IPS DF 6.9 (cell line): ENCODE measurements at regions not wholly inside any gene's neighbourhood (a gene's known extent, or its start where the extent isn't known, plus 50 kb on each side); places are given as distances from the start of the nearest gene placed in this dataset.

Source experiments
- DNase-seq: peaks from one replicate; pipeline ENCODE4 v3.0.0-alpha.2; 2013; ENCODE audit warnings: low read depth, low spot score
- H3K27ac ChIP-seq: one replicate; pipeline ENCODE4 v1.5.1; 2013; ENCODE audit warnings: low read length, control low read depth
- H3K27me3 ChIP-seq: 2 replicates; pipeline ENCODE4 v1.6.1; 2013; ENCODE audit warnings: mild to moderate bottlenecking, low read length; ENCODE audit not compliant: control insufficient read depth, insufficient read depth
- H3K36me3 ChIP-seq: 2 replicates; pipeline ENCODE4 v1.6.1; 2013; ENCODE audit warnings: low read length; ENCODE audit not compliant: control insufficient read depth, insufficient read depth
- H3K4me1 ChIP-seq: 2 replicates; pipeline ENCODE4 v1.6.1; 2013; ENCODE audit warnings: low read length; ENCODE audit not compliant: control insufficient read depth, insufficient read depth
- H3K4me3 ChIP-seq: 2 replicates; pipeline ENCODE4 v1.5.1; 2013; ENCODE audit warnings: mild to moderate bottlenecking, low read length
- H3K9me3 ChIP-seq: 2 replicates; pipeline ENCODE4 v1.6.1; 2013; ENCODE audit warnings: low read length, inconsistent platforms; ENCODE audit not compliant: control insufficient read depth, insufficient read depth
- WGBS: extraction: QIAGEN DNeasy Blood & Tissue Kit; methylation state at CpG from one replicate; pipeline ENCODE4 v1.1.7; 2013; ENCODE audit warnings: mixed read lengths, missing lambda C conversion rate; ENCODE audit not compliant: insufficient read length, insufficient coverage; 5-methylcytosine and 5-hydroxymethylcytosine counted together

DNA sequence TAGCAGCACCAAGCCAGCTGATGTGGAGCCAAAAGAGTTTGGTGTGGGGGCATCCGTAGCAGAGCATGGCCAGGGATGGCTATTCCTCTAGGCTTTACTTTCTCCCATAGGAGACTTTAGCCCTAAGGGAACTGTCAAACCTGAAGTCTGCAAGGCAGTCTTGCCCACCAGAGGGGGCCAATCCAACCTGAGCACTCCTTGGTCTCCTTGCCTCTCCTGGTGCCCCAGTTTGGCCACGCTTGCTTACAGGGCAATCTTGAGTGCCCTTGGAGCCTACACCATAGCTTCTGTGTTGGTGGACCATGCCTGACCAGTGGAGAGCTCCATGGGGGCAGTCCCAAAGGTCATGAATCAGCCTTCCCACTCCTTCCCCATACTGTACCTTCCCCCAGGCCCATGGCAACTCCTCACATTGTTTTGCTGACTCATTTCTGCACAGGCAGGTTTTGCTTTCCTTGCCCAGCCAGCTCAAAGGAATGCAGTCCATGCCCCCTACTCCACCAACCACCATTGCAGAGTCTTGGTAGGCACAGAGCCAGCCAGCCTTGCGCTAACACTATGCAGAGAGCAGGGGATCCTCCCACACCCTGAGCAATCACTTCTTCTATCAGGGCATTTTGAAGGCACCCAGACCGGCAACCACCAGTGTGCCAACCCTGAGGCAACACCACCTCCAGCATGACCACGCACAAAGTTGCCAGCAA is 1421.2 kb upstream of the RAG2 start:
- DNase-seq, result peak; percentile 9
- Histone ChIP-seq H3K9me3 (no peaks in the 10 kb centered on the region), H3K27me3 (no peaks in the 10 kb centered on the region), H3K36me3 (no peaks in the 10 kb centered on the region), H3K4me3 (no peak overlapping the region), H3K27ac (no peak overlapping the region), H3K4me1 (no peaks in the 10 kb centered on the region)
- WGBS, result no CpG with 5 or more reads among the region's 5 CpGs

DNA sequence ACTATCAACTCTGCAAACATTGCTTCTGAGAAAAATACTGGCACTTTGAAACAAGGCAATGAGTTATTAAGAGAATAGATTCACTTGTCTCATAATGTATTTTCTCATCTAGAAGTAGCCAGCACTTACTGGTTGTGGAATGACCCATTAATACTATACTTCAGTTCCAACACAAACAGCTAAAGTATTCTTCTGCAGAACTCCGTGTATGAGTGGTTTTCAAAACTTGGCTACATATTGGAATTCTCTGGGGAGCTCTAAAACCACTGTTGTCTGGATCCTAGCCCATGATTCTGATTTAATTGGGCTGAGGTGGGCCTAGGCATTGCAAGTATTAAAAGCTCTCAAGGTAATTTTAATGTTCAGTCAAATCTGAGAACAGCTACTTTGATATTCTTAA is 1416.4 kb upstream of the RAG2 start:
- H3K9me3 ChIP-seq, result no peaks in the 10 kb centered on the region
- no peaks in the 10 kb centered on the region for H3K27me3 ChIP-seq
- no peak overlapping the region for H3K27ac ChIP-seq
- WGBS, result no CpG with 5 or more reads among the region's 1 CpG
- no peaks in the 10 kb centered on the region for H3K4me1 ChIP-seq
- no peak for DNase-seq
- no peak overlapping the region for H3K4me3 ChIP-seq
- H3K36me3 ChIP-seq, result no peaks in the 10 kb centered on the region

- Histone ChIP-seq H3K27ac (no peak overlapping the region), H3K4me3 (no peak overlapping the region), H3K27me3 (no peaks in the 10 kb centered on the region), H3K4me1 (no peaks in the 10 kb centered on the region), H3K36me3 (no peaks in the 10 kb centered on the region), H3K9me3 (no peaks in the 10 kb centered on the region)
- no peak for DNase-seq
- whole genome bisulfite sequencing, result no CpG with 5 or more reads among the region's 8 CpGs
These were observed 1415.1 kb upstream of the RAG2 start for GRCh38 chr11:38013157-38013556.

- no peaks in the 10 kb centered on the region for H3K27me3 ChIP-seq
- no peaks in the 10 kb centered on the region for H3K4me1 ChIP-seq
- H3K9me3 ChIP-seq, result no peaks in the 10 kb centered on the region
- no peak overlapping the region for H3K4me3 ChIP-seq
- H3K36me3 ChIP-seq, result no peaks in the 10 kb centered on the region
- no peak for DNase-seq
- H3K27ac ChIP-seq, result no peak overlapping the region
These were observed 1413.5 kb upstream of the RAG2 start for GRCh38 chr11:38011496-38011895.

GRCh38 chr11:38009932-38010331 is 1411.9 kb upstream of the RAG2 start:
- Histone ChIP-seq H3K4me1 (no peaks in the 10 kb centered on the region), H3K27me3 (no peaks in the 10 kb centered on the region), H3K4me3 (no peak overlapping the region), H3K27ac (no peak overlapping the region), H3K9me3 (no peaks in the 10 kb centered on the region), H3K36me3 (no peaks in the 10 kb centered on the region)
- DNase-seq, result no peak
- WGBS, result no CpG with 5 or more reads among the region's 1 CpG

- no peak overlapping the region for H3K4me3 ChIP-seq
- DNase-seq, result no peak
- no peak overlapping the region for H3K27ac ChIP-seq
- no peaks in the 10 kb centered on the region for H3K9me3 ChIP-seq
- no peaks in the 10 kb centered on the region for H3K36me3 ChIP-seq
- no peaks in the 10 kb centered on the region for H3K4me1 ChIP-seq
- no peaks in the 10 kb centered on the region for H3K27me3 ChIP-seq
These were observed 1408.4 kb upstream of the RAG2 start for GRCh38 chr11:38006466-38006865.

GRCh38 chr11:38005597-38005996 is 1407.6 kb upstream of the RAG2 start:
- Histone ChIP-seq H3K27ac (no peak overlapping the region), H3K36me3 (no peaks in the 10 kb centered on the region), H3K4me1 (no peaks in the 10 kb centered on the region), H3K9me3 (no peaks in the 10 kb centered on the region), H3K27me3 (no peaks in the 10 kb centered on the region), H3K4me3 (no peak overlapping the region)
- WGBS, result no CpG with 5 or more reads among the region's 2 CpGs
- DNase-seq, result no peak

GRCh38 chr11:37999171-37999570 is 1401.1 kb upstream of the RAG2 start:
- WGBS, result 100% methylated on average over 2 of the region's 3 CpGs
- DNase-seq, result no peak
- no peak overlapping the region for H3K27ac ChIP-seq
- no peaks in the 10 kb centered on the region for H3K4me1 ChIP-seq
- H3K4me3 ChIP-seq, result no peak overlapping the region
- H3K9me3 ChIP-seq, result no peaks in the 10 kb centered on the region
- H3K36me3 ChIP-seq, result no peaks in the 10 kb centered on the region
- no peaks in the 10 kb centered on the region for H3K27me3 ChIP-seq

DNA sequence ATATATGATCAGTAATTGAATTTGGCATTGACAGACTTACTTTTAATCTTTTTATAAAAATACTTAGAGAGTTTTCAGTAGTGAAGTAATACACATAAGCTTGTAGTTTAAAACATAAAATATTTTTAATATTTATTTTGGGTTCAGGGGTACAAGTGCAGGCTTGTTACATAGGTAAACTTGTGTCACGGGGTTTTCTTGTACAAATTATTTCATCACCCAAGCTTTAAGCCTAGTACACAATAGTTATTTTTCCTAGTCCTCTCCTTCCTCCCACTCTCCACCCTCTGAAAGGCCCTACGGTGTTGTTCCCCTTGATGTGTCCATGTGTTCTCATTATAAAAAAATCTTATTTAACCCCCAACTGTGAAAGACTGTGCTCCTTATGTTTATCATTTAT is 1397.8 kb upstream of the RAG2 start:
- H3K9me3 ChIP-seq, result no peaks in the 10 kb centered on the region
- DNase-seq, result no peak
- no peaks in the 10 kb centered on the region for H3K4me1 ChIP-seq
- no peak overlapping the region for H3K27ac ChIP-seq
- H3K36me3 ChIP-seq, result no peaks in the 10 kb centered on the region
- no CpG with 5 or more reads among the region's 2 CpGs for WGBS
- H3K27me3 ChIP-seq, result no peaks in the 10 kb centered on the region
- H3K4me3 ChIP-seq, result no peak overlapping the region

- DNase-seq, result no peak
- no peaks in the 10 kb centered on the region for H3K27me3 ChIP-seq
- H3K9me3 ChIP-seq, result no peaks in the 10 kb centered on the region
- H3K36me3 ChIP-seq, result no peaks in the 10 kb centered on the region
- no CpG with 5 or more reads among the region's 3 CpGs for WGBS
- H3K4me3 ChIP-seq, result no peak overlapping the region
- H3K27ac ChIP-seq, result no peak overlapping the region
- no peaks in the 10 kb centered on the region for H3K4me1 ChIP-seq
These were observed 1390.0 kb upstream of the RAG2 start for GRCh38 chr11:37988031-37988430.

GRCh38 chr11:37984991-37985390 is 1387.0 kb upstream of the RAG2 start:
- Histone ChIP-seq H3K36me3 (no peaks in the 10 kb centered on the region), H3K27ac (no peak overlapping the region), H3K4me1 (no peaks in the 10 kb centered on the region), H3K27me3 (no peaks in the 10 kb centered on the region), H3K9me3 (no peaks in the 10 kb centered on the region), H3K4me3 (no peak overlapping the region)
- no peak for DNase-seq
- no CpG with 5 or more reads among the region's 1 CpG for WGBS
